NCI-H1694 (cell line): ENCODE measurements at regions not wholly inside any gene's neighbourhood (a gene's known extent, or its start where the extent isn't known, plus 50 kb on each side); places are given as distances from the start of the nearest gene placed in this dataset.

Source experiments
- DNase-seq: peaks from one replicate; lab custom pipeline; 2025; lab: John Stamatoyannopoulos, UW

- no peak for DNase-seq
Observed at GRCh38 chr1:106755682-106756406, 300.6 kb upstream of the PRMT6 start.

GRCh38 chr1:106756752-106757151 lies 299.7 kb upstream of the PRMT6 start:
- no peak for DNase-seq

GRCh38 chr1:106768077-106768476 lies 288.4 kb upstream of the PRMT6 start:
- no peak for DNase-seq

GRCh38 chr1:106768501-106768900 lies 288.0 kb upstream of the PRMT6 start:
- DNase-seq, result no peak

- no peak for DNase-seq
Observed at GRCh38 chr1:106773206-106773605, 283.3 kb upstream of the PRMT6 start.

GRCh38 chr1:106780066-106780465 lies 276.4 kb upstream of the PRMT6 start:
- DNase-seq, result no peak

GRCh38 chr1:106780806-106781569 lies 275.5 kb upstream of the PRMT6 start:
- no peak for DNase-seq

- no peak for DNase-seq
Observed at GRCh38 chr1:106785176-106785575, 271.3 kb upstream of the PRMT6 start.

- no peak for DNase-seq
Observed at GRCh38 chr1:106787520-106787919, 269.0 kb upstream of the PRMT6 start.

- DNase-seq, result no peak
Observed at GRCh38 chr1:106789686-106790085, 266.8 kb upstream of the PRMT6 start.

- no peak for DNase-seq
Observed at GRCh38 chr1:106791041-106791440, 265.4 kb upstream of the PRMT6 start.

GRCh38 chr1:106793651-106794050 lies 262.8 kb upstream of the PRMT6 start:
- DNase-seq, result no peak

GRCh38 chr1:106798991-106799390 lies 257.5 kb upstream of the PRMT6 start:
- no peak for DNase-seq

GRCh38 chr1:106802181-106802580 lies 254.3 kb upstream of the PRMT6 start:
- no peak for DNase-seq

- DNase-seq, result no peak
Observed at GRCh38 chr1:106814418-106814817, 242.1 kb upstream of the PRMT6 start.

- no peak for DNase-seq
Observed at GRCh38 chr1:106817575-106817974, 238.9 kb upstream of the PRMT6 start.

- DNase-seq, result no peak
Observed at GRCh38 chr1:106831511-106831910, 225.0 kb upstream of the PRMT6 start.

GRCh38 chr1:106836708-106837107 lies 219.8 kb upstream of the PRMT6 start:
- DNase-seq, result no peak

GRCh38 chr1:106843518-106843917 lies 213.0 kb upstream of the PRMT6 start:
- no peak for DNase-seq

- DNase-seq, result no peak
Observed at GRCh38 chr1:106846656-106847055, 209.8 kb upstream of the PRMT6 start.

- no peak for DNase-seq
Observed at GRCh38 chr1:106861110-106861509, 195.4 kb upstream of the PRMT6 start.

- no peak for DNase-seq
Observed at GRCh38 chr1:106868828-106869227, 187.6 kb upstream of the PRMT6 start.

GRCh38 chr1:106875622-106876021 lies 180.9 kb upstream of the PRMT6 start:
- DNase-seq, result no peak

GRCh38 chr1:106876384-106876783 lies 180.1 kb upstream of the PRMT6 start:
- DNase-seq, result no peak
